Tibial artery (tissue), 4 donors: ENCODE measurements at regions not wholly inside any gene's neighbourhood (a gene's known extent, or its start where the extent isn't known, plus 50 kb on each side); places are given as distances from the start of the nearest gene placed in this dataset.
"Not testable (repeated sequence)": the region's sequence is repeated elsewhere in the genome, so short reads cannot be mapped to it uniquely, and the experiment has no call there.

ENCODE experiments used
- DNase-seq, 2 donors: peaks; one replicate each; pipeline ENCODE4 v3.0.0-alpha.2; 2019
- H3K27ac ChIP-seq, 2 donors: fragments of 200-600 bp; sonication (generic) in 1 of 2; 1 replicate in 1 of 2; 2 replicates in 1 of 2; pipeline ENCODE4 v1.5.1; 2018 to 2019; ENCODE audit warnings: mild to moderate bottlenecking in 1 of 2
- H3K27me3 ChIP-seq, 2 donors: fragments of 200-600 bp; sonication (generic) in 1 of 2; one replicate each; pipeline versions ENCODE4 v1.5.1 to v1.6.0; 2016 to 2019
- H3K36me3 ChIP-seq, 3 donors: fragments of 200-600 bp; sonication (generic) in 2 of 3; one replicate each; pipeline ENCODE4 v1.5.1; 2016 to 2019; ENCODE audit warnings: mild to moderate bottlenecking in 2 of 3
- H3K4me1 ChIP-seq, 4 donors: fragments of 200-600 bp; sonication (generic) in 2 of 4; 1 replicate in 3 of 4; 2 replicates in 1 of 4; pipeline ENCODE4 v1.5.1; 2016 to 2019
- H3K4me3 ChIP-seq, 2 donors: fragments of 200-600 bp; sonication (generic) in 1 of 2; 1 replicate in 1 of 2; 2 replicates in 1 of 2; pipeline ENCODE4 v1.5.1; 2018 to 2019; ENCODE audit warnings: mild to moderate bottlenecking in 2 of 2
- H3K9me3 ChIP-seq, 3 donors: fragments of 200-600 bp; sonication (generic) in 1 of 3; one replicate each; pipeline ENCODE4 v1.5.1; 2016 to 2019
- CTCF ChIP-seq, 2 experiments: fragments of 200-600 bp in 1 of 2; fragments of 450-650 bp in 1 of 2; IDR thresholded peaks; one replicate each; pipeline ENCODE4 v1.5.1; 2017 to 2019; ENCODE audit warnings: antibody characterized with exemption in 2 of 2, mild to moderate bottlenecking in 1 of 2, moderate library complexity in 1 of 2
- intact Hi-C: fragments of 100-400 bp; cut with DNase I; formaldehyde crosslinking; loops from one replicate; pipeline ENCODE4 v1.15.0; 2023; ENCODE audit warnings: low total_unique reads

GRCh38 chr1:148363439-148363810, 119.7 kb downstream of the PPIAL4G start:
- H3K36me3 ChIP-seq, result no peaks in the 10 kb centered on the region
- no peak overlapping the region for H3K4me3 ChIP-seq
- TF ChIP-seq CTCF (IDR thresholded peaks at IDR 0.05), result no peak
- DNase-seq, result no peak
- intact Hi-C loops, result no loop called here
- peaks cover 0 to 9% (median 4%) of the 10 kb centered on the region in 4 donors for H3K4me1 ChIP-seq
- H3K9me3 ChIP-seq, result no peaks in the 10 kb centered on the region
- H3K27ac ChIP-seq, result no peak overlapping the region
- H3K27me3 ChIP-seq, result peaks cover 0 to 28% of the 10 kb centered on the region in 2 donors

GRCh38 chr1:148362626-148363438, 120.3 kb downstream of the PPIAL4G start:
- peak overlapping the region in 1 of 2 donors; percentile 18 for H3K4me3 ChIP-seq
- H3K9me3 ChIP-seq, result no peaks in the 10 kb centered on the region
- intact Hi-C loops, result no loop called here
- peaks cover 0 to 9% (median 4%) of the 10 kb centered on the region in 4 donors for H3K4me1 ChIP-seq
- DNase-seq, result no peak
- H3K27me3 ChIP-seq, result peaks cover 0 to 28% of the 10 kb centered on the region in 2 donors
- H3K36me3 ChIP-seq, result no peaks in the 10 kb centered on the region
- no peak for TF ChIP-seq CTCF (IDR thresholded peaks at IDR 0.05)
- H3K27ac ChIP-seq, result no peak overlapping the region

- H3K27ac ChIP-seq, result no peak overlapping the region
Measured at GRCh38 chr1:148362216-148362611, 120.9 kb downstream of the PPIAL4G start.

GRCh38 chr1:148361427-148362215, 121.5 kb downstream of the PPIAL4G start:
- intact Hi-C loops, H3K4me1 ChIP-seq, DNase-seq, H3K9me3 ChIP-seq, H3K36me3 ChIP-seq, H3K4me3 ChIP-seq, H3K27ac ChIP-seq: not testable (repeated sequence)
- peak in 1 of 2 experiments; percentile 28 for TF ChIP-seq CTCF (IDR thresholded peaks at IDR 0.05)
- peaks cover 0 to 38% of the 10 kb centered on the region in 2 donors for H3K27me3 ChIP-seq

More at GRCh38 chr1:148362216-148362611, 120.9 kb downstream of the PPIAL4G start:
- Histone ChIP-seq H3K36me3 (no peaks in the 10 kb centered on the region), H3K27me3 (peaks cover 0 to 32% of the 10 kb centered on the region in 2 donors), H3K9me3 (no peaks in the 10 kb centered on the region), H3K4me1 (peaks cover 0 to 9% (median 4%) of the 10 kb centered on the region in 4 donors), H3K4me3 (peak overlapping the region in 1 of 2 donors; percentile 18)
- intact Hi-C loops, result no loop called here
- no peak for DNase-seq
- no peak for TF ChIP-seq CTCF (IDR thresholded peaks at IDR 0.05)

- Histone ChIP-seq H3K27ac (no peak overlapping the region), H3K9me3 (no peaks in the 10 kb centered on the region), H3K27me3 (peaks cover 0 to 70% of the 10 kb centered on the region in 2 donors), H3K4me3 (no peak overlapping the region), H3K36me3 (no peaks in the 10 kb centered on the region), H3K4me1 (peaks cover 0 to 8% (median 3%) of the 10 kb centered on the region in 4 donors)
- DNase-seq, result no peak
- intact Hi-C loops, result no loop called here
- no peak for TF ChIP-seq CTCF (IDR thresholded peaks at IDR 0.05)
Measured at GRCh38 chr1:148357037-148357436, 126.1 kb downstream of the PPIAL4G start.
